Ovary (tissue), 7 donors: ENCODE measurements at regions not wholly inside any gene's neighbourhood (a gene's known extent, or its start where the extent isn't known, plus 50 kb on each side); places are given as distances from the start of the nearest gene placed in this dataset.

Experiments
- DNase-seq, 5 donors: peaks; one replicate each; pipeline ENCODE4 v3.0.0-alpha.2; 2019 to 2020
- H3K27ac ChIP-seq, 2 donors: fragments of 200-600 bp; one replicate each; pipeline versions ENCODE4 v1.5.1 to v1.8.0; 2019 to 2022
- H3K27me3 ChIP-seq: fragments of 200-600 bp; one replicate; pipeline ENCODE4 v1.8.0; 2022
- H3K36me3 ChIP-seq: fragments of 200-600 bp; sonication (generic); one replicate; pipeline ENCODE4 v1.5.1; 2019
- H3K4me1 ChIP-seq: one replicate; pipeline ENCODE4 v1.8.1; 2013; ENCODE audit warnings: mild to moderate bottlenecking, moderate library complexity; ENCODE audit not compliant: insufficient read depth
- H3K4me3 ChIP-seq: fragments of 200-600 bp; sonication (generic); one replicate; pipeline ENCODE4 v1.5.1; 2017
- H3K9me3 ChIP-seq, 2 donors: fragments of 200-600 bp in 1 of 2; sonication (generic) in 1 of 2; one replicate each; pipeline versions ENCODE4 v1.5.1 to v1.8.1; 2013 to 2019; ENCODE audit warnings: mild to moderate bottlenecking in 1 of 2, moderate library complexity in 1 of 2
- EP300 ChIP-seq: sonication (generic); formaldehyde crosslinking; IDR thresholded peaks from one replicate; pipeline ENCODE4 v1.6.1; 2017; ENCODE audit warnings: antibody characterized with exemption
- POLR2A ChIP-seq: fragments of 450-650 bp; IDR thresholded peaks from one replicate; pipeline ENCODE4 v1.6.1; 2017; ENCODE audit warnings: antibody characterized with exemption, mild to moderate bottlenecking, moderate library complexity
- WGBS, 3 donors: extraction: QIAGEN DNeasy Blood & Tissue Kit in 1 of 3; methylation state at CpG; one replicate each; pipeline versions ENCODE4 v1.1.5 to v1.1.7; 2013 to 2017; 5-methylcytosine and 5-hydroxymethylcytosine counted together
- intact Hi-C, 4 donors: fragments of 100-400 bp; cut with DNase I; formaldehyde crosslinking; loops; one replicate each; pipeline versions ENCODE4 v1.11.0 to v1.15.1; 2022 to 2023
- TF ChIP-seq, protein P1 (sequence below), 3 donors: fragments of 450-650 bp in 2 of 3; fragments of 200-600 bp in 1 of 3; IDR thresholded peaks; one replicate each; pipeline versions ENCODE4 v1.5.1 to v1.8.0; 2016 to 2022; ENCODE audit warnings: antibody characterized with exemption in 3 of 3, mild to moderate bottlenecking in 1 of 3
- donor health status: DM: no; HTN: no; CAD: no; lungs with moderate emphysema.
- donor health status: DM: no; HTN: no; CAD: no.
- donor health status: Bipolar disorder and iron deficiency.
- donor health status: DM: no; HTN: no; CAD: no.
- donor health status: DM: yes; HTN: yes; CAD: no.

- Histone ChIP-seq H3K9me3 (no peaks in the 10 kb centered on the region), H3K4me3 (no peak overlapping the region), H3K27ac (no peak overlapping the region), H3K36me3 (no peaks in the 10 kb centered on the region), H3K4me1 (peaks cover 5% of the 10 kb centered on the region), H3K27me3 (no peaks in the 10 kb centered on the region)
- 26 to 41% (median 29%) methylated on average over 3 of the region's 3 CpGs for WGBS, 3 donors
- intact Hi-C loops, result no loop called here
- TF ChIP-seq, protein P1, sequence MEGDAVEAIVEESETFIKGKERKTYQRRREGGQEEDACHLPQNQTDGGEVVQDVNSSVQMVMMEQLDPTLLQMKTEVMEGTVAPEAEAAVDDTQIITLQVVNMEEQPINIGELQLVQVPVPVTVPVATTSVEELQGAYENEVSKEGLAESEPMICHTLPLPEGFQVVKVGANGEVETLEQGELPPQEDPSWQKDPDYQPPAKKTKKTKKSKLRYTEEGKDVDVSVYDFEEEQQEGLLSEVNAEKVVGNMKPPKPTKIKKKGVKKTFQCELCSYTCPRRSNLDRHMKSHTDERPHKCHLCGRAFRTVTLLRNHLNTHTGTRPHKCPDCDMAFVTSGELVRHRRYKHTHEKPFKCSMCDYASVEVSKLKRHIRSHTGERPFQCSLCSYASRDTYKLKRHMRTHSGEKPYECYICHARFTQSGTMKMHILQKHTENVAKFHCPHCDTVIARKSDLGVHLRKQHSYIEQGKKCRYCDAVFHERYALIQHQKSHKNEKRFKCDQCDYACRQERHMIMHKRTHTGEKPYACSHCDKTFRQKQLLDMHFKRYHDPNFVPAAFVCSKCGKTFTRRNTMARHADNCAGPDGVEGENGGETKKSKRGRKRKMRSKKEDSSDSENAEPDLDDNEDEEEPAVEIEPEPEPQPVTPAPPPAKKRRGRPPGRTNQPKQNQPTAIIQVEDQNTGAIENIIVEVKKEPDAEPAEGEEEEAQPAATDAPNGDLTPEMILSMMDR (IDR thresholded peaks at IDR 0.05), result no peak
- TF ChIP-seq EP300, result no peak
- TF ChIP-seq POLR2A, result no peak
- no peak for DNase-seq
Measured at GRCh38 chr3:116947809-116948208, 238.2 kb downstream of the TUSC7 start.

GRCh38 chr3:116950301-116951055 is 240.9 kb downstream of the TUSC7 start:
- 70 to 80% (median 74%) methylated on average over 7 of the region's 7 CpGs for WGBS, 3 donors
- no peak overlapping the region for H3K4me3 ChIP-seq
- no peaks in the 10 kb centered on the region for H3K27me3 ChIP-seq
- no peaks in the 10 kb centered on the region for H3K9me3 ChIP-seq
- H3K4me1 ChIP-seq, result peaks cover 5% of the 10 kb centered on the region
- H3K36me3 ChIP-seq, result no peaks in the 10 kb centered on the region
- no peak overlapping the region for H3K27ac ChIP-seq
- intact Hi-C loops, result no loop called here
- DNase-seq, result no peak
- TF ChIP-seq EP300, result no peak
- TF ChIP-seq, protein P1 (IDR thresholded peaks at IDR 0.05), result no peak
- TF ChIP-seq POLR2A, result no peak

DNA sequence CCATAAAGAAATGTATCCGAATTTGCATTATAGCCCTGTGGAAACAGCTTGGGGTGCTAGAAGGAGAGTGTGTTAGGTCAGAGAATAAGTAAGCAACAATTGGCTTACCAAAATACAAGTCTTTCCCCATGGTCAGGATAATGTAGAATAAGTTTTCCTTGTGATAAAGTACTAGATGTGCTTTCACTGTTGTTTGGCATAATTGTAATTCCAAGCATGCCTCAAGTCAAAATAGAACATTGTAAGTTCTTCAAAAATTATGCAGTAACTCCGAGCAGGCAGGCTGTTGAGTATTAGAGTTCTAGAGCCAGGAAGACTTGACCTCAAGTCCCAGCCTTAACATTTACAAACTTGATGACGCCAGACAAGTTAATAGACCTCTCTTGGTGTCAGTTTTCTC is 242.0 kb downstream of the TUSC7 start:
- Histone ChIP-seq H3K27ac (no peak overlapping the region), H3K9me3 (no peaks in the 10 kb centered on the region), H3K27me3 (no peaks in the 10 kb centered on the region), H3K4me1 (peaks cover 5% of the 10 kb centered on the region), H3K36me3 (no peaks in the 10 kb centered on the region), H3K4me3 (no peak overlapping the region)
- WGBS, 3 donors, result 8 to 22% (median 8%) methylated on average over 3 of the region's 3 CpGs
- intact Hi-C loops, result no loop called here
- no peak for DNase-seq
- TF ChIP-seq POLR2A (no peak), EP300 (no peak)
- TF ChIP-seq, protein P1 (IDR thresholded peaks at IDR 0.05), result no peak

DNA sequence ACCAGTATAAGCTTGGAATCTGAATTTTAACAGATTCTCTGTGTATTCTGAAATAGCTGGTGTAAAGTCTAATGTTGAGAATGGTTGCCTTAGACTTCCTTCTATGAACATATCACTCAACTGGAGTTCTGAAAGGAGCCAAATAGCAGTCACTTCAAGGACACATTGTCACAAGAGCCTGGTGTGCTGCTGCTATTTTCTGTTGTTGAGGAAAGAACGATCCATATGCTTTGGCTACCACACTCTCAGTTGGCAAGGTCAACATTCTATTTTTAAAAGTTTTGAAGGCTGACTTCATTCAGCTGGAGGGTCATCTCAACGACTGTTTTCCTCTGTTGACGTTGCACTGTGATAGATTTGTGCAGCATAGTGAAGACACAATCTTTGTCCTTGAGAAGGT is 248.7 kb downstream of the TUSC7 start:
- Histone ChIP-seq H3K36me3 (no peaks in the 10 kb centered on the region), H3K9me3 (no peaks in the 10 kb centered on the region), H3K27me3 (no peaks in the 10 kb centered on the region), H3K4me3 (no peak overlapping the region), H3K27ac (no peak overlapping the region), H3K4me1 (peaks cover 4% of the 10 kb centered on the region)
- no peak for DNase-seq
- intact Hi-C loops, result no loop called here
- TF ChIP-seq EP300, result no peak
- WGBS, 3 donors, result 4 to 24% (median 8%) methylated on average over 3 of the region's 3 CpGs

DNA sequence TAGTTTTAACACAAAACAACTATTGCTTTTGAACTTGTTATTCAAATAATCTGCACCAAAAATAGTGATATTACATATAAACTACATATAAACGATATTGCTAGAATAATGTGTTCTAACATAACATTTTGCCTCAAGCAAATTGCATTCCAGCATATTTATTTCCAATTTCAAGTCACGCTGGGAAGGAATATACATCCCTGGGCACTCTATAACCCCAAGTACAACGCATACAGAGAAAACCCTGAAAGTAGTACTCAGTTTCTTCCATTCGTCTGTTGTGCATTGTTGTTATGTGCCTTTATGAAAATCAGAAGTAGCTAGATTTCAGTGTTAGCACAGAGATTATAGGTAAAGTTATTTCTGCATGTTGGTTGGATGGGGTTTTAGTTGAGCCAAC is 251.5 kb downstream of the TUSC7 start:
- intact Hi-C loops, result no loop called here
- Histone ChIP-seq H3K36me3 (no peaks in the 10 kb centered on the region), H3K4me1 (peaks cover 4% of the 10 kb centered on the region), H3K27ac (no peak overlapping the region), H3K27me3 (no peaks in the 10 kb centered on the region), H3K4me3 (no peak overlapping the region), H3K9me3 (no peaks in the 10 kb centered on the region)
- TF ChIP-seq, protein P1 (IDR thresholded peaks at IDR 0.05), result no peak
- no peak for TF ChIP-seq POLR2A
- no peak for TF ChIP-seq EP300
- WGBS, 3 donors, result 71 to 85% (median 77%) methylated on average over 4 of the region's 4 CpGs
- no peak for DNase-seq
